ENCODE measurements at regions not wholly inside any gene's neighbourhood (a gene's known extent, or its start where the extent isn't known, plus 50 kb on each side); places are given as distances from the start of the nearest gene placed in this dataset.

DNA sequence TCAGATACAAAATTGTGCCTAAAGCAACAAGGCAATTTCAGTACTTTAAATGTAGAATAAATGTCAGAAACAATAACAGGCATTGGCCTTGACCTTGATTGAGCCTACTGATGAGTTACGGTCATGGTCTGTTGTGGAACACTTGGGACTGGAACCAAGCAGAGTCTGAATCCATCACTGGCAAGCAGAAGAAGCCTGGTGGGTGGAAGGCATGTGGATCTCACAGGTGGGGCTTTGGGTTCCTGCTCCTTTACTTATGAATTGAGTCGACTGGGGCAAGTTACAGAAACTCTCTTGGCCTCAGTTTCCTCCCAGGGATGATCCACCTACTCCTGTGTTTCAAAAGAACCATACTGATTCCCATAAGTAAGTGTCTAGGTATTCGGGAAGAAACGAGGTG lies 102.3 kb downstream of the KCNF1 start:
- no peak for TF ChIP-seq POLR2A (IDR thresholded peaks at IDR 0.05; ENCODE audit: low read length)
- TF ChIP-seq GATA1 (IDR thresholded peaks at IDR 0.05; ENCODE audit: low read depth, low read length): no peak

Measured in erythroblast (primary cell).